MV-4-11 (cell line): ENCODE measurements at regions not wholly inside any gene's neighbourhood (a gene's known extent, or its start where the extent isn't known, plus 50 kb on each side); places are given as distances from the start of the nearest gene placed in this dataset.
"Not testable (repeated sequence)": the region's sequence is repeated elsewhere in the genome, so short reads cannot be mapped to it uniquely, and the experiment has no call there.

Experiments
- DNase-seq: peaks from one replicate; lab custom pipeline; 2025; lab: John Stamatoyannopoulos, UW

DNA sequence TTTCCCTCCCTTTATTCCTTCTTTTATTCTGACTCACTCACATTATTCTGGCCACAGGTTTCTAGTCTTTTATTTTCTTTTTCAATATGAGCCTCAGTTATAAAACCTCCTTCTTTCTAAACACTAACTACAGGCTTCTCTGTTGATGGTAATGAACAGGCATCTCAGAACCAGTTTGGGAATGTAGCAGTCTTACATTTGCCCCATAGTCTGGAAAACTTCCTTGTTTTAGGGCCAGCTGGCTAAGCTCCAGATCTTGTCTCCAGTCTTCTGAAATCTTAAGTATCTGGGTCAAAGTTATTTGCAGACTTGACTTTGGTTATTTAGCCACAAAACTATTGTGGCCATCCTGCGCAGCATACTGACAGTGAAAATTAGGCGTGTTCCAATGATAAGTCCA, 97.0 kb upstream of the MAN1A1 start:
- no peak for DNase-seq

DNA sequence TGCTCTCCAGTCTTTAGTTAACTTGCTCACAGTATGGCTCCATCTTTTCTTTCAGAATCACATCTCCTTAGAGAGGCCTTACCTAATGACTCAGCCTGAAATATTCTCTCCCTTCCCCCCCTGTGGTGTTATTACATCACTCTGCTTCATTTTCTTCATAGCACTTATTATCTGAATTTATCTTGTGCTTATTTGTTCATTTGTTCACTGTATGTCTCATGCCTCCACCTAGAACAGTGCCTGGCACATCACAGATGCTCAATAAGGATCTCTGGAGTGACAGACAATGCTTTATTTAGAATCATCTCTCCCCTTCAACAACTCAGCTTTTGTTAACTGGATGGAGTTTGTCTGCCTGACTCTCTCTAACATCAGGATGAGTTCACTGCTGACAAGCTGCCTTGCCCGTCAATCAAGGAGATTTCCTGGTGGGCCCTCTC, 96.6 kb upstream of the MAN1A1 start:
- peak; percentile 47 for DNase-seq

DNA sequence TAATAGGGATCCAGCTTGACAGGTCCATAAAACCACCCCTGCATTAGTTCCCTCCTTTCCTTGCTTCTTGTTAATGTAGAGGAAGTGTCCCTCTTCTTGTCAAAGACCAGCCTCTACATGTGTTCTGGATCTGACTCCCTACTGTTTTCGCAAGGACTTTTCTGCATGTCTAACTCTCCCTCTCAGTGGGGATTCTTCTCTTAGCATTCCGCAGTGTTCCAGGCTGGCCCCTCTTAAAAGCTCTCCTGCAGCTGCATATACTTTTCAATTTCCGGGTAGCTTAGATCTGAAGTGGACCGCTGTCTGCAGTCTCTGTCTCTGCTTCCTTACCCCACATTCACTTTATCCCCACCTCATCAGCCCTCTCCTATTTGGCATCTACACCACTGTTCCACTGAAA, 96.1 kb upstream of the MAN1A1 start:
- no peak for DNase-seq

DNA sequence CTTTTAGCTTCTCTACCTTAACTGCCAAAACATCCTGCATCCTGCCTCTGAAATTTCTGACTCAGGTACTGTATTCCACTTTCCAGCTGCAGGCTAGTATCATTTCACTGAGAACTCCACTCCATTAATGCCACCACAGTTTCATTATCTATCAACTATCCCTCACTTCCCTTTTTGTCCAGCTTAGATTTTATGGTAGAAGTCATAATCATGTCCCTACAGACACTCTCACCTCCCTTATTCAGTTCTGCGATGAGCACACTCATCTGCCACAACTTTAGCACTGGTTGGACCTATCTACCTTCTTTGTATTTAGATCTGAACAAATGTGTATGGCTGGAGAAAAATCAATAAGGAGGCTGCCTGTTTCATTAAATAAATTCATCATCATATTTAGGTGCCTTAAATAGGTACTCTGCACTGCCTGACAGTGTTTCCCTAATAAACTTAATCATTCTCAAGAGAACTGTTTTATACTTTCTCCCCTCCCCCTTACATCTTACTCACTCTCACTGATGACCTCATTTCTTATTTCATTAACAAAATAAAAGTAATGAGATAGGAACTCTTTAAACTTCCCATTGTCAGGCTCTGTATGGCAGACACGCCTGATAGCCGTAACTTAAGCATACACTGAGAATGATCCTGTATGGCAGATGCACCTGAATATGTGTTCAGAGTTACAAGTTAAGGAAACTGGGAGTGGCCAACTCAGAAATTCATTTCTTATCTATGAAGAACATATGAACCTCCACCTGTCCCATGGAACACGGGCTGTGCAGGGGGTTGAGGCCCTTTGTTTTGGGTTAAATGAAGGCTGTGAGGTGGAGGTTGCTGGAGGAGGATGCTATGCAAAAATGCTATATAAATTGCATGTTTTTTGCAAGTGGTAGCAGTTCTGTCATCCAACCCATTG, 95.3 kb upstream of the MAN1A1 start:
- peak; percentile 87 for DNase-seq

DNA sequence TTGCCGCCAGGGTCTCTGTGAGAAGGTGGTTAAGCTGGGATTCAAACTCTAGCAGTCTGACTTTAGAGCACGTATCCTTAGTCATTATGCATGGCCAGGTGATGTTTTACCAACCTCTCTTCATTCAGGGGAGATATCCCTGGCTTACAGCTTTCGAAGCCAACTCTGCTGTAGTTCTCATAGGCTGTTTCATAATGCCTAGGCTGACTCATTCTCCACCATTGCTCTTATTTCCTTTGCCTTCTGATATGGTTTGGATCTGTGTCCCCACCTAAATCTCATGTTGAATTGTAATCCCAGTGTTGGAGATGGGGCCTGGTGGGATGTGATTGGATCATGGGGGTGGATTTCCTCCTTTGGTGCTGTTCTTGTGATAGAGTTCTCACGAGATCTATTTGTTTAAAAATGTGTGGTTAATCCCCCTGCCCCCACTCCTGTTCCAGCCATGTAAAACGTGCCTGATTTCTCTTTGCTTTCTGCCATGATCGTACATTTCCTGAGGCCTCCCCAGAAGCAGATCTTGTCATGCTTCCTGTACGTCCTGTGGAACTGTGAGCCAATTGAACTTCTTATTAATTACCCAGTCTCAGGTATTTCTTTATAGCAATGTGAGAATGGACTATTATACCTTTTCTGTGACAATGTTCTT, 94.6 kb upstream of the MAN1A1 start:
- peak; percentile 57 for DNase-seq

DNA sequence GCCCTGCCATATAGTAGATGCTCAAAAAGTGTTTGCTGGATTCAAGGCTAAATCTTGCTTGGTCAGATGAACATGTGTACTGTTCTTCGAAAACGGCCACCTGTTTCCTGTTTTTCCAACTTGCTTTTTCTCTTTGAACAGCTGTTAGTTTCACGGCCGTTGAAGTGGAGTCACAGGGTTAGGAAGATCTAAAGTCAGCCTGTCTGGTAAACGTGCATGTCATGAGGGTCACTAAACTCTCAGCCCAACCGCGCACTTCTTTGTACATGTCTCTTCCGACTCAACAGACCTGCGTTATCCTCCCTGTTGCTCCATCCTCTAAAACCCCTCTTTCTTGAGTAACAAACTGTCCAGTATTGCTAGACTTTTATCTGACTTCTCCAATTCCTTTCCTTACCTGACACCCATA, 93.2 kb upstream of the MAN1A1 start:
- DNase-seq, result peak; percentile 95

DNA sequence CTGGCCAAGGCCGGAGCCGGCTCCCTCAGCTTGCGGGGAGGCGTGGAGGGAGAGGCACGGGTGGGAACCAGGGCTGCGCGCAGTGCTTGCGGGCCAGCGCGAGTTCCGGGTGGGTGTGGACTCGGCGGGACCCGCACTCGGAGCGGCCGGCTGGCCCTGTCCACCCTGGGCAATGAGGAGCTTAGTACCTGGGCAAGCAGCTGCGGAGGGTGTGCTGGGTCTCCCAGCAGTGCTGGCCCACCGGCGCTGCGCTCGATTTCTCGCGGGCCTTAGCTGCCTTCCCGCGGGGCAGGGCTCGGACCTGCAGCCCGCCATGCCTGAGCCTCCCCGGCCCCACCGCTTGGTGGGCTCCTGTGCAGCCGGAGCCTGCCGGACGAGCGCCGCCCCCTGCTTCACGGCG, 91.4 kb upstream of the MAN1A1 start:
- DNase-seq, result no peak

DNA sequence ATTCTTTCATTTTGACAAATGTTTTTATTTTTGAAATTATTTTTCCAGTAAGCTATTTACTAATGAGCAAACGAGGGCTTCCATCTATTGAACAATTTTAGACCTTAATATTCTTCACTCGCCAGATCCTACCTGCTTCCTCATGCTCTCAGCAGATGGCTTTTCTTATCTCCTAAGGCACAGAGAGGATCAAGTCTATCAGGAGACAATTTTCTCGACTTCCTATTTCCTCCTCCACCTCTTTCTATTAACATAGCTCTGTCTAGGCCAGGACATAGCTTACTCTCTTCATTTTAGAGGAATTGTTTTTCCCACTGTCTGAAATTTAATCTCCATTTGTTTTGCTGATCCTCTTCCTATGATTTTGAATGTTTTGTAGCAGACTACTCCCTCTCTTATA, 87.0 kb upstream of the MAN1A1 start:
- no peak for DNase-seq

DNA sequence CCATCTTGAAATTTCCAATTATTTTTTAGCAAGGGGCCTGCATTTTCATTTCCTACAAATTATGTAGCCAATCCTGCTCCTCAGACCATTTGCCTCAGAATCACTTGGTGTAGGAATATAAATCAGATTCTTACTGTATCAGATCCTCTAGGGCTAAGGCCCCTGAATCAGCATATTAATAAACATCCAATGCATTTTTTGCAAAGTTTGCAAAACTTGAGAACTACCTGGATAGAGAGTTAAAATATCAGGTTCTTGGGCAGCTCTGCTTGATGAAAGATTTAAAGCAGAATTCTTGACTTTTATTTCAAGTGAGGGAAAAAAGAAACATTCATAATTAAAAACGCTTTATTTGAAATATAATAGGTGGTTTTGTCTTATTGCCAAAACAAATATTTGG, 82.2 kb upstream of the MAN1A1 start:
- no peak for DNase-seq

DNA sequence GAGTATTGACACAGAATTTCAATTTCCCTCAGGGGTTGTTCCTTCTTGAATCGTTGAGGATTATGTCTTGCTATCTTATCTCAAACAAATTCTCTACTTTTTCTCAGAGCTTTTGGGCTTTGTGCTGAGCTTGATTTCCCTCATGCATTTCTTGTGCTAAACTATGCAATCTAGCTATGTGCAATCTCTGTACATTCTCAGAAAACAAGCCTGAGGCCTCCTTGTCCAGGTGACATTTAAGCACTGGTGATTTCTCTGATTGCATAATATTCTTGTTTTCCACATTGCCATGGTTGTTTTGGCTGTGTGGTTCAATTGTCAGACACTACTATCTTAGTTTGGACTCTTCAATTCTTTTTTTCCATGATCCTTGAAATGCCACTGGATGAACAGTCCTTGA, 81.2 kb upstream of the MAN1A1 start:
- DNase-seq, result no peak

DNA sequence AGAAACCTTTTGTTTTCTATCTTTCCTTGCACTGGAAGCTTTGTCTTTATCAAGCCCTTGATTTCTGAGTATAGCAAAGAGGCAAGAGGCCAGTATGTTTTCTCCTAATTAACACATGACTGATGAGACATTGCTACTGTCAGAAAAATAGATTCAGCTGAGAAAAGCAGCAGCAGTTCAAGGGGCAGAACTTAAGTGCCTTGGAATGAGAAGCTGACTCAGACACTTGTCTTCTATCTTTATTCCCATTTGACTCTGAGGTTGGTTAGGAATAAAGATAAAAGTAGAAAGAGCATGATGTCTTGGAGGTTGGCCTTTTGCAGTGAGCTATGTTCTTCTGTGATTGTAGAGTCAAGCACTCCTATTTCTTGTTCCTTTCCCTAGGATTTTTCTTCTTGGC, 79.1 kb upstream of the MAN1A1 start:
- DNase-seq, result no peak

DNA sequence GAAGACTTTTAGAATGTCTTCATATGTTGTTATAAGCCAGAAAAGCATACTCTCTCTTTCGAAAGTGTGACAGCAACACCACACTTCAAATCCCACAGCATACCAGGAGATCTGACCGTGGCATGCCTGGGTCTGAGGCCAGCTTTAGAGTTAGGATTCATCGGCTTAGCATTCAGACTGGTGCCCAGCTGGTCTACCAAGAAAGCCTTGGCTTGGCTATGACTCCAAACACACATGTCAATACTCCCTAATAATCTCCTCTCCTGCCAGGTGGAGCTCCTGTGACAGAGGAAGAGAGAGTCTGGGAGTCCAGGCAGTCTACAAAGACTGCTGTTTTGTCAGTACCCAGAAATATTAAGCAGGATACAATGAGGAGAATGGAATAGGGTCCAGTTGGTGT, 77.1 kb upstream of the MAN1A1 start:
- DNase-seq, result no peak

DNA sequence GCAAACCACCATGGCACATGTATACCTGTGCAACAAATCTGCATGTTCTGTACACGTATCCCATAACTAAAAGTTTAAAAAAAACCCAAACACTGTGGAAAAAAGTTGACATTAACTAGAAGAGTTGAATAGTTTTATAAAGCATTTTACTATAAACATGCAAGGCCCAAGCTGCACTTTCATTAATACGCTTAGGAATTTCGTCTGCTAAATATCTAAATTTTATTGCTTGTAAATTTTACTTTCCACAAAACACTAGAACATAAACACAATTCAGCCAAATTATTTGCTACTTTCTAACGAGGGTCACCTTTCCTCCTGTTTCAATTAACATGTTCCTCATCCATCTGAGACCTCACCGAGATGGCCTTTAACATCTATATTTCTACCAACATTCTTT, 74.4 kb upstream of the MAN1A1 start:
- DNase-seq, result no peak

DNA sequence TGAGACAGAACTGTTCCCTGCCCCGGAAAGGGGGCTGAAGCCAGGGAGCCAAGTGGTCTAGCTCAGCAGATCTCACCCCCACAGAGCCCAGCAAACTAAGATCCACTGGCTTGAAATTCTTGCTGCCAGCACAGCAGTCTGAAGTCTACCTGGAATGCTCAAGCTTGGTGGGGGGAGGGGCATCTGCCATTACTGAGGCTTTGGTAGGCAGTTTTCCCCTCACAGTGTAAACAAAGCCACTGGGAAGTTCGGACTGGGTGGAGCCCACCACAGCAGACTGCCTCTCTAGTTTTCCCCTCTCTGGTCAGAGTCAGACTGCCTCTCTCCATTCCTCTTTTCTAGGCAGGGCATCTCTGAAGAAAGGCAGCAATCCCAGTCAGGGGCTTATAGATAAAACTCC, 68.5 kb upstream of the MAN1A1 start:
- DNase-seq, result not testable (repeated sequence)

DNA sequence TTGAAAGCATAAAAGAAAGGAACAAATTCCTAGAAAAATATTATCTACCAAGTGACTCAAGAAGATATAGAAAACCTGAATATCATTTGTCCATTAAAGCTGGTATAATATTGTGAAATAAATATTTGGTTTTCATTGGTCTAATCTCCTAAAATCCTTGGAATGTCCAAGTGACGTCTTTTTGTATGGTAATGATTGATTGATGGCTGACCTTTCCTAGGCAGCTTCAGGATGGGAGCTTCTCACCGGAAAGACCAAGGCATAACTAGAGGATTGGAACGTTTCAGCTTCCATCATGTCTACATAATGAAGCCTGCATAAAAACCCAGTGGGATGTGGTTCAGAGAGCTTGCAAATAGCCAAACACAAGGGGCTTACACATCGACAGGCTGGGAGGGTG, 57.6 kb upstream of the MAN1A1 start:
- DNase-seq, result no peak

DNA sequence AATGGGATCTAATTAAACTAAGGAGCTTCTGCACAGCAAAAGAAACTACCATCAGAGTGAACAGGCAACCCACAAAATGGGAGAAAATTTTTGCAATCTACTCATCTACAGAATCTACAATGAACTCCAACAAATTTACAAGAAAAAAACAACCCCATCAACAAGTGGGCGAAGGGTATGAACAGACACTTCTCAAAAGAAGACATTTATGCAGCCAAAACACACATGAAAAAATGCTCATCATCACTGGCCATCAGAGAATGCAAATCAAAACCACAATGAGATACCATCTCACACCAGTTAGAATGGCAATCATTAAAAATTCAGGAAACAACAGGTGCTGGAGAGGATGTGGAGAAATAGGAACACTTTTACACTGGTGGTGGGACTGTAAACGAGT, 55.6 kb upstream of the MAN1A1 start:
- DNase-seq, result not testable (repeated sequence)
